GM23248 (cell line): ENCODE measurements at regions not wholly inside any gene's neighbourhood (a gene's known extent, or its start where the extent isn't known, plus 50 kb on each side); places are given as distances from the start of the nearest gene placed in this dataset.

ENCODE experiments used
- EZH2 ChIP-seq: fragments of 200-600 bp; sonication (generic); IDR thresholded peaks from 2 replicates; pipeline ENCODE4 v1.6.1; 2018; ENCODE audit warnings: antibody characterized with exemption, mild to moderate bottlenecking; ENCODE audit not compliant: insufficient read depth, poor library complexity, severe bottlenecking
- EZH2phosphoT487 ChIP-seq: fragments of 200-600 bp; sonication (generic); IDR thresholded peaks from 2 replicates; pipeline ENCODE4 v1.6.1; 2018; ENCODE audit warnings: antibody characterized with exemption, moderate library complexity, mild to moderate bottlenecking, low read depth; ENCODE audit not compliant: insufficient read depth

- TF ChIP-seq EZH2 (no peak), EZH2phosphoT487 (no peak)
Observed at GRCh38 chr1:58887059-58887458, 103.2 kb upstream of the JUN start.
